ENCODE measurements at regions not wholly inside any gene's neighbourhood (a gene's known extent, or its start where the extent isn't known, plus 50 kb on each side); places are given as distances from the start of the nearest gene placed in this dataset.

DNA sequence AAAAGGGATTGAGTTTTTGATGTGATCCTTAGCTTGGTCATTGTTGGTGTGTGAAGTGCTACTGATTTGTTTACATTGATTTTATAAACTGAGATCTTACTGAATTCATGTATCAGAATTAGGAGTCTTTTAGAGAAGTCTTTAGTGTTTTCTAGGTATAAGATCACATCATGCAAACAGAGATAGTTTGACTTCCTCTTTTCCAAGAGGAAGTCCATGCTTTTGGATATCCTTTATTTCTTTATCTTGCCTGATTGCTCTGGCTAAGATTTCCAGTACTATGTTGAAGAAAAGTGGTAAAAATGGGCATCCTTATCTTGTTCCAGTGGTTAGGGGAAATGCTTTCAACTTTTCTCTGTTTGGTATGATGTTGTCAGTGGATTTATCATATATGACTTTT is 561.2 kb upstream of the SLITRK1 start:
- H3K27me3 ChIP-seq, result no peaks in the 10 kb centered on the region
- no peak for DNase-seq (ENCODE audit: low spot score in 2 of 2)
- no peak overlapping the region for H3K27ac ChIP-seq
- H3K9me3 ChIP-seq, result no peaks in the 10 kb centered on the region
- H3K36me3 ChIP-seq, result no peaks in the 10 kb centered on the region
- no peak for TF ChIP-seq EP300 (IDR thresholded peaks at IDR 0.05)
- no peak for TF ChIP-seq CTCF (IDR thresholded peaks at IDR 0.05)
- no peak for TF ChIP-seq POLR2A (IDR thresholded peaks at IDR 0.05)
- H3K4me3 ChIP-seq, result no peak overlapping the region
- no peaks in the 10 kb centered on the region for H3K4me1 ChIP-seq

GRCh38 chr13:84439108-84439507 is 556.8 kb upstream of the SLITRK1 start:
- Histone ChIP-seq H3K36me3 (no peaks in the 10 kb centered on the region), H3K9me3 (no peaks in the 10 kb centered on the region), H3K27ac (no peak overlapping the region), H3K4me3 (no peak overlapping the region), H3K27me3 (no peaks in the 10 kb centered on the region), H3K4me1 (no peaks in the 10 kb centered on the region)
- DNase-seq (ENCODE audit: low spot score in 2 of 2), result no peak
- TF ChIP-seq POLR2A (IDR thresholded peaks at IDR 0.05) (no peak), CTCF (IDR thresholded peaks at IDR 0.05) (no peak), EP300 (IDR thresholded peaks at IDR 0.05) (no peak)
- WGBS, 2 donors, result 100% methylated on average over 1 of the region's 1 CpG

- no peaks in the 10 kb centered on the region for H3K36me3 ChIP-seq
- no peak overlapping the region for H3K27ac ChIP-seq
- H3K4me1 ChIP-seq, result no peaks in the 10 kb centered on the region
- H3K4me3 ChIP-seq, result no peak overlapping the region
- DNase-seq (ENCODE audit: low spot score in 2 of 2), result no peak
- H3K9me3 ChIP-seq, result no peaks in the 10 kb centered on the region
- TF ChIP-seq CTCF (IDR thresholded peaks at IDR 0.05), result no peak
- TF ChIP-seq EP300 (IDR thresholded peaks at IDR 0.05), result no peak
- no peak for TF ChIP-seq POLR2A (IDR thresholded peaks at IDR 0.05)
- 88% methylated on average over 2 of the region's 2 CpGs for WGBS, 2 donors
- no peaks in the 10 kb centered on the region for H3K27me3 ChIP-seq
These were observed 550.8 kb upstream of the SLITRK1 start for GRCh38 chr13:84433024-84433423.

- H3K27ac ChIP-seq, result no peak overlapping the region
- H3K4me3 ChIP-seq, result no peak overlapping the region
- DNase-seq (ENCODE audit: low spot score in 2 of 2), result no peak
- H3K27me3 ChIP-seq, result no peaks in the 10 kb centered on the region
- no peaks in the 10 kb centered on the region for H3K36me3 ChIP-seq
- no peaks in the 10 kb centered on the region for H3K9me3 ChIP-seq
- no peak for TF ChIP-seq EP300 (IDR thresholded peaks at IDR 0.05)
- TF ChIP-seq CTCF (IDR thresholded peaks at IDR 0.05), result no peak
- TF ChIP-seq POLR2A (IDR thresholded peaks at IDR 0.05), result no peak
- no peaks in the 10 kb centered on the region for H3K4me1 ChIP-seq
- 35 to 40% methylated on average over 1 of the region's 1 CpG for WGBS, 2 donors
These were observed 549.4 kb upstream of the SLITRK1 start for GRCh38 chr13:84431646-84432045.

DNA sequence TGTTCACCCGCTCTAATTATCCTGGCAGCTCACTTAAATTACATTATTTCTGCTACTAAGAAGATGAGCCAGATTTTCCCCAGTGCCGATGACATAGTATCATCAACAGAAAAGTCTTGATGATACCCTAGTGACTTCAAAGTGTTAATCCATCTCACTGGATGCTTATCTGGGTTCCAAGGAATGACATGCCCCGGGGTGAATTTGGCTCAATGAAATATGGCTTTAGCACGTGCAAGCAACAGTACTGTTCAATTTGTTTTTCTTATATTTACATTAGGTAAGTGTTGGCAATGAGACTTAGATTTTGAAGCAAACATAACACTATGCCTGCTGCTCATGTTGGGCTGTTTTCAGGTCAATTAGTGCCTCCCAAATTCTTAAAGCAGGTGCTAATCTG is 548.2 kb upstream of the SLITRK1 start:
- Histone ChIP-seq H3K27me3 (no peaks in the 10 kb centered on the region), H3K27ac (no peak overlapping the region), H3K36me3 (no peaks in the 10 kb centered on the region), H3K4me1 (no peaks in the 10 kb centered on the region), H3K9me3 (no peaks in the 10 kb centered on the region), H3K4me3 (no peak overlapping the region)
- TF ChIP-seq CTCF (IDR thresholded peaks at IDR 0.05) (no peak), POLR2A (IDR thresholded peaks at IDR 0.05) (no peak), EP300 (IDR thresholded peaks at IDR 0.05) (no peak)
- DNase-seq (ENCODE audit: low spot score in 2 of 2), result no peak
- 33 to 40% methylated on average over 4 of the region's 4 CpGs for WGBS, 2 donors

Measured in tibial nerve (tissue), 4 donors.